Endothelial cell of umbilical vein (primary cell): ENCODE measurements at regions not wholly inside any gene's neighbourhood (a gene's known extent, or its start where the extent isn't known, plus 50 kb on each side); places are given as distances from the start of the nearest gene placed in this dataset.

Experiments used
- BruUV-seq: library from RNA; stranded (reverse); fragments of 400-500 nt; replicated peaks from 2 replicates; lab custom pipeline; 2021; lab: Mats Ljungman, UMichigan
- CTCF ChIA-PET: fragments of 300-600, 350-600 bp; sonication (Branson Sonifier 250); formaldehyde crosslinking; loops from one replicate; lab custom pipeline; 2021; ENCODE audit warnings: antibody characterized with exemption, inconsistent platforms; lab: Charles Lee
- POLR2A ChIA-PET: fragments of 300-600, 350-600 bp; sonication (Branson Sonifier 250); formaldehyde crosslinking; loops from one replicate; lab custom pipeline; 2021; ENCODE audit warnings: antibody characterized with exemption, inconsistent platforms; lab: Charles Lee
- DNase-seq: peaks from one replicate; pipeline ENCODE4 v3.0.0-alpha.2; 2011; ENCODE audit warnings: low read depth, low spot score
- FAIRE-seq: peaks from 2 replicates; lab custom pipeline; 2011; peaks lifted over from hg19 to GRCh38; lab: Jason Lieb, UNC
- H2AFZ ChIP-seq: 2 replicates; pipeline ENCODE4 v1.6.0; 2012; ENCODE audit warnings: low read depth, low read length, control low read depth, inconsistent platforms
- H3K27ac ChIP-seq: 2 replicates; pipeline ENCODE4 v1.5.1; 2011; ENCODE audit warnings: low read depth, mild to moderate bottlenecking, control low read depth, low read length, moderate library complexity; ENCODE audit not compliant: insufficient read depth
- H3K27me3 ChIP-seq, 2 experiments: 2 replicates each; pipeline versions ENCODE4 v1.6.0 to v1.6.1; 2011; ENCODE audit warnings: low read length in 2 of 2, mixed read lengths in 1 of 2; ENCODE audit not compliant: control insufficient read depth in 2 of 2, insufficient read depth in 2 of 2
- H3K36me3 ChIP-seq, 2 experiments: 2 replicates in 1 of 2; 3 replicates in 1 of 2; pipeline ENCODE4 v1.5.1; 2011; ENCODE audit warnings: low read length in 2 of 2, mild to moderate bottlenecking in 1 of 2, moderate library complexity in 1 of 2; ENCODE audit not compliant: control insufficient read depth in 2 of 2, insufficient read depth in 2 of 2; ENCODE audit errors: extremely low read depth in 1 of 2
- H3K4me1 ChIP-seq: 3 replicates; pipeline ENCODE4 v1.5.1; 2011; ENCODE audit warnings: mild to moderate bottlenecking, low read length; ENCODE audit not compliant: control insufficient read depth, insufficient read depth; ENCODE audit errors: extremely low read depth
- H3K4me2 ChIP-seq: 2 replicates; pipeline ENCODE4 v1.6.1; 2011; ENCODE audit warnings: low read length, control low read depth, mixed read lengths; ENCODE audit not compliant: insufficient read depth
- H3K4me3 ChIP-seq, 3 experiments: fragments of 200-600 bp in 1 of 3; sonication (generic), shearing (Covaris generic) in 1 of 3; replicated peaks in 1 of 3; 2 replicates each; pipeline ENCODE4 v1.5.1; 2011 to 2016; ENCODE audit warnings: control low read depth in 3 of 3, low read length in 3 of 3, mild to moderate bottlenecking in 2 of 3, inconsistent platforms in 1 of 3, low read depth in 1 of 3, moderate library complexity in 1 of 3; ENCODE audit not compliant: insufficient read depth in 1 of 3
- H3K79me2 ChIP-seq: 2 replicates; pipeline ENCODE4 v1.6.0; 2012; ENCODE audit warnings: low read length, inconsistent platforms; ENCODE audit not compliant: control insufficient read depth, insufficient read depth
- H3K9ac ChIP-seq: replicated peaks from 2 replicates; pipeline ENCODE3; 2011; ENCODE audit warnings: low read length, control low read depth; ENCODE audit not compliant: insufficient read depth; ENCODE audit errors: extremely low read depth
- H3K9me1 ChIP-seq: replicated peaks from 3 replicates; pipeline ENCODE4 v1.6.0; 2011; ENCODE audit warnings: mild to moderate bottlenecking, low read length; ENCODE audit not compliant: control insufficient read depth, insufficient read depth; ENCODE audit errors: extremely low read depth
- H3K9me3 ChIP-seq: replicated peaks from 2 replicates; pipeline ENCODE4 v1.5.1; 2012; ENCODE audit warnings: low read length, inconsistent platforms; ENCODE audit not compliant: control insufficient read depth, insufficient read depth
- H4K20me1 ChIP-seq: replicated peaks from 2 replicates; pipeline ENCODE3; 2011; ENCODE audit warnings: mild to moderate bottlenecking, low read length; ENCODE audit not compliant: control insufficient read depth, insufficient read depth; ENCODE audit errors: extremely low read depth
- CTCF ChIP-seq, 2 donors: IDR thresholded peaks; 1 replicate in 1 of 2; 2 replicates in 1 of 2; pipeline ENCODE4 v1.5.1; 2011; ENCODE audit warnings: low read length in 2 of 2, mild to moderate bottlenecking in 2 of 2, moderate library complexity in 2 of 2, control low read depth in 1 of 2, inconsistent platforms in 1 of 2, low read depth in 1 of 2; ENCODE audit not compliant: insufficient read depth in 1 of 2; ENCODE audit errors: extremely low read depth in 1 of 2
- EZH2 ChIP-seq: IDR thresholded peaks from 2 replicates; pipeline ENCODE4 v1.6.1; 2012; ENCODE audit warnings: borderline replicate concordance, low read depth, mild to moderate bottlenecking, moderate library complexity, low read length, inconsistent platforms; ENCODE audit not compliant: severe bottlenecking
- FOS ChIP-seq: IDR thresholded peaks from 2 replicates; pipeline ENCODE4 v1.6.1; 2011; ENCODE audit warnings: mild to moderate bottlenecking, low read length, moderate library complexity, borderline replicate concordance; ENCODE audit not compliant: insufficient read depth
- GATA2 ChIP-seq: IDR thresholded peaks from 2 replicates; pipeline ENCODE4 v1.7.0; 2011; ENCODE audit warnings: low read depth, mild to moderate bottlenecking, moderate library complexity, mixed read lengths, low read length; ENCODE audit not compliant: insufficient read length, insufficient read depth
- JUN ChIP-seq: IDR thresholded peaks from 2 replicates; pipeline ENCODE4 v1.6.1; 2011; ENCODE audit warnings: borderline replicate concordance, low read depth; ENCODE audit not compliant: insufficient read length, insufficient read depth
- MAX ChIP-seq: IDR thresholded peaks from 2 replicates; pipeline ENCODE4 v1.6.1; 2011; ENCODE audit not compliant: insufficient read depth, insufficient read length
- MYC ChIP-seq: IDR thresholded peaks from one replicate; pipeline ENCODE4 v1.6.1; 2011; ENCODE audit warnings: mild to moderate bottlenecking, low read depth, low read length
- POLR2A ChIP-seq: IDR thresholded peaks from 2 replicates; pipeline ENCODE4 v1.6.1; 2012; ENCODE audit warnings: low read depth, mild to moderate bottlenecking, control low read depth, low read length
- POLR2AphosphoS5 ChIP-seq: IDR thresholded peaks from 2 replicates; pipeline ENCODE4 v1.6.1; 2012; ENCODE audit warnings: low read depth, mild to moderate bottlenecking, control low read depth, low read length, moderate library complexity; ENCODE audit not compliant: insufficient read depth
- dilution Hi-C: fragments of 300-500 bp; cut with MboI; formaldehyde crosslinking; loops from one replicate; pipeline ENCODE4 v1.15.0; 2019; ENCODE audit warnings: low sequenced_read_pairs; ENCODE audit not compliant: extremely low pct_ligation_motif_present
- intact Hi-C: fragments of 100-400 bp; cut with micrococcal nuclease; formaldehyde crosslinking; loops from one replicate; pipeline ENCODE4 v1.10.0; 2022

GRCh38 chr17:77646046-77646430, 312.5 kb upstream of the TNRC6C start:
- no peaks in the 10 kb centered on the region for H3K4me1 ChIP-seq
- no peak overlapping the region for H2AFZ ChIP-seq
- BruUV-seq, result no TSS peak
- H3K4me3 ChIP-seq, result no peak overlapping the region
- H3K9ac ChIP-seq, result no peak overlapping the region
- DNase-seq, result no peak
- no peaks in the 10 kb centered on the region for H3K9me1 ChIP-seq
- dilution Hi-C loops (no loop called here), intact Hi-C loops (no loop called here)
- no peak for FAIRE-seq
- ChIA-PET POLR2A (no interaction called here), CTCF (interaction anchor here (0.8 kb wide), 1 partner anchor 31 kb away, joined by 3 read pairs; no protein-coding TSS in a partner anchor)
- H3K27ac ChIP-seq, result no peak overlapping the region
- H3K9me3 ChIP-seq, result no peaks in the 10 kb centered on the region
- no peaks in the 10 kb centered on the region for H3K79me2 ChIP-seq
- no peaks in the 10 kb centered on the region for H3K36me3 ChIP-seq
- TF ChIP-seq POLR2A, result no peak
- no peak for TF ChIP-seq EZH2
- no peak for TF ChIP-seq POLR2AphosphoS5
- TF ChIP-seq MAX, result no peak
- TF ChIP-seq MYC, result no peak
- TF ChIP-seq CTCF (IDR thresholded peaks at IDR 0.05; ENCODE audit: extremely low read depth in 1 of 2, insufficient read depth in 1 of 2, low read depth in 1 of 2, low read length in 2 of 2), result no peak
- TF ChIP-seq JUN, result no peak
- no peak for TF ChIP-seq GATA2
- no peak for TF ChIP-seq FOS
- peaks cover 0 to 8% of the 10 kb centered on the region in 2 experiments for H3K27me3 ChIP-seq
- no peak overlapping the region for H3K4me2 ChIP-seq
- no peaks in the 10 kb centered on the region for H4K20me1 ChIP-seq
